GM18868 (cell line): ENCODE measurements at regions not wholly inside any gene's neighbourhood (a gene's known extent, or its start where the extent isn't known, plus 50 kb on each side); places are given as distances from the start of the nearest gene placed in this dataset.

Source experiments
- ATAC-seq: cut with Tn5 transposase; IDR thresholded peaks from one replicate; pipeline ENCODE4 v1.9.1; 2021; ENCODE audit warnings: mild to moderate bottlenecking, moderate library complexity; ENCODE audit not compliant: unreplicated experiment

DNA sequence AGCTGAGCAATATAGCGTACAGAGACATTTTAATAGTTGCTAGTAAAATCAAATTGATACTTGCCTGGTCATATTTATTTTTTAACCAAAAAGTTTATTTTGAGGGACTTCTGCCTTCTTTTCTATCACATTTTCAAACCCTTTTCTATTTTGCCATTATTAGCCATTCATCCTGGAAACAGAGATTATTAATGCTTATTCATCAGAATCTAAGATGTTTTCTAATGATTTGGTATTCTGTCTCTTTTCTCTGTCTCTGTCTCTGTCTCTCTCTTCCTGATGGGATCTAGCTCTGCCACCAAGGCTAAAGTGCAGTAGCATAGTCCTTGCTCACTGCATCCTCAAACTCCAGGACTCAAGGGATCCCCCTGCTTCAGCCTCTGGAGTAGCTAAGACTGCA lies 871.3 kb upstream of the CDH8 start:
- no peak for ATAC-seq

- ATAC-seq, result no peak
Observed at GRCh38 chr16:62903961-62904502, 867.8 kb upstream of the CDH8 start.

- ATAC-seq, result no peak
Observed at GRCh38 chr16:62899737-62900136, 863.5 kb upstream of the CDH8 start.

GRCh38 chr16:62889097-62889496 lies 852.9 kb upstream of the CDH8 start:
- no peak for ATAC-seq

DNA sequence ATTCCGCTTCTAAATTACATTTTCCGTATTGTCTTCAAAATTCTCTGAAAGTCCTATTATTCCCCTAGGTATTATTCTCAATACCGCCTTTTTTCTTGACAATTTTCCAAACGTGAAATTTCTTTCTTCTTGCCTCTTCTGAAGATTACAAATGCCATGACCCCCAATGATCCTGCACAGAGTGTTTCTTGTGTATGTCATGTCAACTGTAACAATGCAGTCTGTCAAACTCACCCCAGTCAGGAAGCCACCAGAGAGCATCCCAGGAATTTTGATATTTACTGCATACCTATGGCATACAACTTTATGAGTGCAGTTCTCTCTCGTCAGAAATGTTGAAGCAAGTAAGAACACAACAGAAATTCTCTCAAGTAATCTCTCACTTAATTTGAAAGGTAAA lies 847.3 kb upstream of the CDH8 start:
- ATAC-seq, result no peak

DNA sequence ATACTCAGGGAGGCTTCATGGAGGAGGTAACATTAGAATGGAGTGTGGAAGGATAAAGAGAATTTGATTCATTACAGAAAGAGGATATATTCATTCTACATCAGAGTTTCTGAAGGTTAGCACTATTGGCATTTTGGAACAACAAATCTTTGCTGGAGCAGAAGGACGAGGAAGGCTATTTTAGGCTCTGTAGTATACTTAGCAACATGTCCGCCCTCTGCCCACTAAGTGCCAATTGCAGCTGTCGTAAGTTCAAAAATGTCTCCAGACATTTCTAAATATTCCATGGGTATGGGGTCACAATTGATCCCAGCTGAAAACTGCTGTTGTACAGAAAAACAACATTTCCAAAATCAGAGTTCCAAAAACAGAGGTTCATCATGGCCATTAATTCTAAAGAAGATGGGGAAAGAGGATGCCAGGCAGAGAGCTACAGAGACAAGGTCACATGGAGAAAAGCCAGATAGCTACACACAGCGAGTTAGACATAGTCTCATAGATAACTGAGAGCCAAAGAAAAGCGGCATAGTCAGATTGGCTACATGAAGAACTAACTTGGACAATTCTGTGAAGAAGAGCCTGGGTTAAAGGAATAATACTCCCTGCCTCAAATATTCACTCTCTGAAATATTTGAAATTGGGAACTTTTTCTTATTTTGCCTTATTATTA lies 846.4 kb upstream of the CDH8 start:
- no peak for ATAC-seq

DNA sequence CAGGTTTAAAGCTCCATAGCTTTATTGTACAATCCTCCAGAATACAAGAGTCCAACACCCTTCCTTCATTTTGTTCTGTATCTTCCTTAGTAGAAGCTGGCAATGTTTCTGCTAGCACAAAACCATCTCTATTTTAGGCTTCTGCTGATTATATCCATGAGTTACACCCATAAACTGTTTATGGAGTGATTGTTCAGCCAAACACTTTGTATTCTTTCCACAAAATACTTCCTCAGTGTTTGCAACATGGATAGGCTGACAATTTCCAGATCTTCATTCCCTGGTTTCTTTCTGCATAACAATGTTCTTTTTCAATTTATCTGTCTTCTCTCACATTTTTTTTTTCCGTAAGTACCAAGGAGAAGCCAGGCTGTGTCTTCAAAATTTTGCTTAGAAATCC lies 839.9 kb upstream of the CDH8 start:
- ATAC-seq, result no peak

GRCh38 chr16:62872339-62872738 lies 836.1 kb upstream of the CDH8 start:
- ATAC-seq, result no peak

DNA sequence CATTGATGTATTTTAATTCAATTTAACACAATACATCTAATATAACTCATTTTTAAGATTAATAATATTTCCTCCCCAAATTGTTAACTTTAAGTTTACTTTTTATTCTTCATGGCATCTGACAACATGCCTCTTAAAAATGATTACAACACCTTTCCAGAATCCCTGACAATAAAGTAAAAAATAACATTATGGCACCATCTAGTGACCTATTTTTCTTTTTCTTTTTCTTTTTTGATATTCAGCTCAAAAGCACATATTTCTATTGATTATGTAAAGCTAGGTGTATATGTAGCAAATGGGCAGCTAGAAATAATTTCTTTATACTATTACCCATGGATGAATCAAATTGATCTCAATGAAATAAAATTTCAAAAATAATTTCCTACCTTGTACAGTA lies 834.3 kb upstream of the CDH8 start:
- peak; percentile 25 for ATAC-seq

GRCh38 chr16:62869837-62870236 lies 833.6 kb upstream of the CDH8 start:
- peak; percentile 88 for ATAC-seq

- no peak for ATAC-seq
Observed at GRCh38 chr16:62863139-62863538, 826.9 kb upstream of the CDH8 start.

- no peak for ATAC-seq
Observed at GRCh38 chr16:62853887-62854286, 817.6 kb upstream of the CDH8 start.

DNA sequence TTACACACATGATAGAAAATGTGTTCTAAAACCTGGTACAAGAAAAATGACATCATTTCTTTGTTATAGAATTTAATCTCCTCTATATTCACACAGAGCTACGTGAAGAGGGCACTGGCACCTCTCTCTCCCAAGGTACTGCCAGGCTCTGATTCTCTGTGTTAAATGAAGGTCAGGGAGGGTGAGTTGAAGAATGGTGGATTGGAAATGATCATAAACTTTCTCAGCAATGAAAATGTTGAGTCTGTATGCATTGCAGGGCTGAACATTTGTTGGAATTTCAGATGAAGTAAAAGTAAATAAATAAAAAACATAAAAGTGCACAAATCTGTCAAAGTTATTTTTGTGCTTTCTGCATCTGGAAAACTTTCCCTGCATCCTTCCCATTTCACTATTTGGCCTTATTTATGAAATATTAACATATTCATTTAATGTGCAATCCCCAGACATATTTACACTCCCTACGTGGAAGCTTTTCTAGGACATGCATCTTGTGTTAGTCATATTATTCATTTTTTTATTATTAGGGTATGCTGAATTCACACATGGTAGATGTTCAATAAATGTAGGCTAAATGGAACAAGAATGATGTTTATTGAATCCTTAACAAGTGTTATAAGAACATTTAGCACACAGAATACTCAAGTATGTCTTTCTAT lies 810.3 kb upstream of the CDH8 start:
- no peak for ATAC-seq

GRCh38 chr16:62832214-62832613 lies 796.0 kb upstream of the CDH8 start:
- ATAC-seq, result no peak

DNA sequence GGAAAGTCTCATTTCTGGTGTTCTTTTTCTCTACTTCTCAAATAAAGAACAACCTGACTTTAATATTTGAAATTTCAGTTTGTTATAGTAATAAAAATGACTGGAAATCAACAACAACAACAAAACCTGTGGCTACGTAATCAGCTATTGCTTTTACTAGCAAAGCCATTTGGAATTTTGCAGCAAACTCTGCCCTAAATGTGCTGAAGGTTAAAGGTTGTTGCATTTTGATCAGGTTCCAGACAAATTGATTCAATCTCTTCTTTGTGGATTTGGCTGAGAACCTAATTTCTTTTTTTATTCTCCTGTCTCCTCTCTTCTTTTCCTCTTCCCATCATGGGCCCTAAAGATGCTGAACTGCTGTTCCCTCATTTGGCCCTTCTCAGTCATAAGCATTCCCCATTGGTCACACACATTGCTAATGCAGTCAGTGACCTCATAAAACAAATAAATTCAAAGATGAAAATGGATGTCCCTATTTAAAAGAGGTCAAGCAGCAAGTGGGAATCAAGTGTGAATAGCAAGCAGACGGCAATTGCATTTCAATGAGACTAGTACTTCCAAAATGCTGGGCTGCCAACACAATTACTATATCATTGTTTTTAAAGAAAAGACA lies 795.1 kb upstream of the CDH8 start:
- ATAC-seq, result no peak

DNA sequence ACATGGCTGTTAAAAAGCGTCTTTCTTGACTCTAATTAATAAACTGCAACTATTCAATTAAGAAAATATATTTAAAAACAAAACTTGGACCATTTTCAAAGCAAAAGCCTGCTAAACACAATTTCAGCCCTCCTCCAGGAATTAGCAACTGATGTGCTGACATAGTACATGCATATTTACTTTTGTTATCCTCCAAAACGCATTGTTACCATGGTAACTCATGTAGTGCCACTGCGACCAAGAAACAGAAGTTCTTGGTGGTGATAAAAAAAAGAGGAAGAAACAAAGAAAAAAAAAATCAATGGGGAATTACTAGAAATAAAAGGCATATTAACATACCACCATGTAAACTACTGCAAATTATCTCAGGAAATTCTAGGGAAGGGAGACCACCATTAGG lies 793.4 kb upstream of the CDH8 start:
- ATAC-seq, result peak; percentile 82

- ATAC-seq, result no peak
Observed at GRCh38 chr16:62829084-62829483, 792.8 kb upstream of the CDH8 start.

DNA sequence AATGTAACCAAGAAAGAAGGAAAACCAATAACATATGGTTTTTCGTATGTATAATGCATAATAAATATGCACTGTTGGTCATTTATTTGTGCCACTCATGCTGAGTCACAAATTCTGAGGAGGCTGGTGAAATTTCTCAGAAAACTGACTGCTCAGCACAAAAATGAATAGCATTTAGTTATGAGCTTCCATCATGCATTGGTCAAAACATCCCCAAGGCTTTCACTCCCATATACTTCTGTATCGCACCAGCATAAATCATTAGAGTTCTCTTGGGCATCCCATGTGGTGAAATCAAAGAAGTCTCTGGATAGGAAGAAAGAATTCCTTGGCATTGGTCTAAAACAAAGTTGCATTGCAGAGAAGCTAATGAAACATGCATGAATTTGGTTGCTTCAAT lies 785.6 kb upstream of the CDH8 start:
- ATAC-seq, result no peak

GRCh38 chr16:62816971-62817519 lies 780.8 kb upstream of the CDH8 start:
- no peak for ATAC-seq

DNA sequence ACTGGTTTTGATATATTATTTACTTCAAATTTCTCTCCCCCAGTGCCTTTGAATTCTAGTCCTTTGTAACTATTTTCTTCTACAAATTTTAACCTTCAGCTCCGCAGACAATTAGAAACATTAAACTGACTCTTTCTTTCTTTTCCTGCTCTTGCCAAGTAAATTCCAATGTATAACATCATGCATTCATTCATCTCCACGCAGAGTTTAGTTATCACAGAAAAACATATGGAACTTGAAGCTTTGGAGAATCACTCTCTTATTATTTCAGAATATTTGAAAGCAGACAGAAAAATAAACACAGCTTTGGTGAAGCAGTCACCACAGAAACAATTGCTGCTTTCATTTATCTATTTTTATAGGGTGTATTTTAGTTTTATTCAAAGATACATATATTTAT lies 778.7 kb upstream of the CDH8 start:
- no peak for ATAC-seq

GRCh38 chr16:62805221-62805857 lies 769.1 kb upstream of the CDH8 start:
- no peak for ATAC-seq
